GM20000 (cell line): ENCODE measurements at regions not wholly inside any gene's neighbourhood (a gene's known extent, or its start where the extent isn't known, plus 50 kb on each side); places are given as distances from the start of the nearest gene placed in this dataset.

Experiments used
- DNase-seq: peaks from one replicate; pipeline ENCODE4 v3.0.0; 2012; ENCODE audit warnings: low spot score
- CTCF ChIP-seq: IDR thresholded peaks from 2 replicates; pipeline ENCODE4 v1.5.1; 2012; ENCODE audit warnings: mild to moderate bottlenecking, control low read depth; ENCODE audit errors: extremely low read depth, missing control alignments

GRCh38 chr2:53051157-53051556 is 716.4 kb upstream of the CHAC2 start:
- TF ChIP-seq CTCF = no peak
- no peak for DNase-seq

GRCh38 chr2:53040536-53041229 is 726.9 kb upstream of the CHAC2 start:
- DNase-seq = no peak
- no peak for TF ChIP-seq CTCF

GRCh38 chr2:53036196-53036595 is 731.4 kb upstream of the CHAC2 start:
- no peak for DNase-seq
- no peak for TF ChIP-seq CTCF

GRCh38 chr2:53035153-53035552 is 732.5 kb upstream of the CHAC2 start:
- DNase-seq = no peak
- TF ChIP-seq CTCF = no peak

- no peak for DNase-seq
- TF ChIP-seq CTCF = no peak
These were observed 734.2 kb upstream of the CHAC2 start for GRCh38 chr2:53033411-53033810.

GRCh38 chr2:53028746-53029423 is 738.7 kb upstream of the CHAC2 start:
- DNase-seq = no peak

More at GRCh38 chr2:53028746-53029423, 738.7 kb upstream of the CHAC2 start:
- TF ChIP-seq CTCF = no peak
